K562 (cell line): ENCODE measurements at regions not wholly inside any gene's neighbourhood (a gene's known extent, or its start where the extent isn't known, plus 50 kb on each side); places are given as distances from the start of the nearest gene placed in this dataset.

Experiments
- ATAC-seq: fragments of 200-7000 bp; cut with Tn5 transposase; 3 replicates; pipeline ENCODE4 v1.9.1; 2020; ENCODE audit warnings: moderate library complexity
- BruUV-seq: library from RNA; stranded (reverse); fragments of 400-500 nt; replicated peaks from 2 replicates; lab custom pipeline; 2021; lab: Mats Ljungman, UMichigan
- CTCF ChIA-PET: fragments of 300-600 bp; formaldehyde crosslinking; extraction: SDS; loops from one replicate; lab custom pipeline; 2021; ENCODE audit warnings: low intra/inter-chr PET ratio; lab: Yijun Ruan, JAX
- POLR2A ChIA-PET: fragments of 300-600, 350-650 bp; sonication (Branson Sonifier 250); formaldehyde crosslinking; extraction: SDS; loops from one replicate; lab custom pipeline; 2021; ENCODE audit warnings: antibody characterized with exemption, inconsistent platforms; lab: Yijun Ruan, JAX
- DNase-seq, 4 experiments: peaks; one replicate each; pipeline versions ENCODE4 v3.0.0 to v3.0.0-alpha.2; 2011 to 2018; ENCODE audit warnings: low spot score in 3 of 4, mixed read lengths in 3 of 4; ENCODE audit errors: extremely low read depth in 1 of 4
- FAIRE-seq: peaks from 2 replicates; lab custom pipeline; 2011; peaks lifted over from hg19 to GRCh38; lab: Jason Lieb, UNC
- H2AFZ ChIP-seq: 2 replicates; pipeline ENCODE4 v1.6.0; 2011; ENCODE audit warnings: low read depth, low read length, control low read depth, inconsistent platforms
- H3K27ac ChIP-seq: fragments of 200-600 bp; 3 replicates; pipeline ENCODE4 v1.8.0; 2011; ENCODE audit warnings: low read depth, mild to moderate bottlenecking, control low read depth, inconsistent platforms, low read length, moderate library complexity, mixed read lengths; ENCODE audit errors: extremely low read depth
- H3K27me3 ChIP-seq, 2 experiments: fragments of 300-600 bp in 1 of 2; 2 replicates in 1 of 2; 3 replicates in 1 of 2; pipeline versions ENCODE4 v1.6.0 to v1.8.0; 2011; ENCODE audit warnings: inconsistent platforms in 2 of 2, low read length in 2 of 2, mild to moderate bottlenecking in 1 of 2, mixed read lengths in 1 of 2, moderate library complexity in 1 of 2; ENCODE audit not compliant: control insufficient read depth in 2 of 2, insufficient read depth in 2 of 2
- H3K36me3 ChIP-seq: fragments of 300-600 bp; 3 replicates; pipeline ENCODE4 v1.8.0; 2011; ENCODE audit warnings: mild to moderate bottlenecking, low read length, inconsistent platforms; ENCODE audit not compliant: control insufficient read depth, insufficient read depth
- H3K4me1 ChIP-seq, 2 experiments: fragments of 200-600 bp in 1 of 2; replicated peaks in 1 of 2; 2 replicates in 1 of 2; 3 replicates in 1 of 2; pipeline versions ENCODE4 v1.5.1 to v1.8.0; 2011; ENCODE audit warnings: inconsistent platforms in 2 of 2, low read length in 2 of 2, mild to moderate bottlenecking in 1 of 2, mixed read lengths in 1 of 2, moderate library complexity in 1 of 2; ENCODE audit not compliant: control insufficient read depth in 2 of 2, insufficient read depth in 2 of 2
- H3K4me2 ChIP-seq: 2 replicates; pipeline ENCODE4 v1.6.1; 2011; ENCODE audit warnings: low read length, control low read depth, inconsistent platforms, mixed read lengths; ENCODE audit not compliant: insufficient read depth
- H3K4me3 ChIP-seq: fragments of 200-600 bp; sonication (generic), shearing (Covaris generic); 2 replicates; pipeline ENCODE4 v1.5.1; 2016; ENCODE audit warnings: control low read depth, inconsistent platforms
- H3K79me2 ChIP-seq: fragments of 200-600 bp; 3 replicates; pipeline ENCODE4 v1.8.0; 2011; ENCODE audit warnings: low read length, inconsistent platforms; ENCODE audit not compliant: control insufficient read depth, insufficient read depth
- H3K9ac ChIP-seq, 2 experiments: 2 replicates each; pipeline versions ENCODE4 v1.6.0 to v1.6.1; 2011; ENCODE audit warnings: low read depth in 2 of 2, low read length in 2 of 2, control low read depth in 1 of 2, inconsistent platforms in 1 of 2, mild to moderate bottlenecking in 1 of 2, mixed read lengths in 1 of 2; ENCODE audit not compliant: insufficient read depth in 1 of 2
- H3K9me1 ChIP-seq: one replicate; pipeline ENCODE4 v1.6.0; 2011; ENCODE audit warnings: inconsistent platforms, mild to moderate bottlenecking, low read length, moderate library complexity; ENCODE audit not compliant: control insufficient read depth, insufficient read depth
- H3K9me3 ChIP-seq: replicated peaks from 2 replicates; pipeline ENCODE4 v1.5.1; 2011; ENCODE audit warnings: low read depth, low read length, inconsistent platforms; ENCODE audit not compliant: control insufficient read depth, insufficient read depth
- H4K20me1 ChIP-seq: replicated peaks from 2 replicates; pipeline ENCODE4 v1.6.1; 2011; ENCODE audit warnings: low read length, inconsistent platforms, mixed read lengths; ENCODE audit not compliant: control insufficient read depth, insufficient read depth
- ATF1 ChIP-seq, 2 experiments: fragments of 450-650 bp in 1 of 2; IDR thresholded peaks; 2 replicates each; pipeline ENCODE4 v1.6.1; 2016; ENCODE audit warnings: missing compliant biosample characterization in 1 of 2, missing genetic modification characterization in 1 of 2
- CEBPB ChIP-seq: fragments of 450-650 bp; IDR thresholded peaks from 2 replicates; pipeline ENCODE4 v1.6.1; 2016; ENCODE audit warnings: missing genetic modification characterization, missing compliant biosample characterization
- CREB3L1 ChIP-seq: fragments of 450-650 bp; IDR thresholded peaks from 2 replicates; pipeline ENCODE4 v1.6.1; 2014; ENCODE audit warnings: low read depth, mild to moderate bottlenecking, moderate library complexity, borderline replicate concordance
- DNMT1 ChIP-seq: fragments of 450-650 bp; IDR thresholded peaks from 2 replicates; pipeline ENCODE4 v1.6.1; 2016; ENCODE audit warnings: antibody characterized with exemption, mild to moderate bottlenecking
- GTF2A2 ChIP-seq: IDR thresholded peaks from 2 replicates; pipeline ENCODE4 v1.6.1; 2016; ENCODE audit warnings: mild to moderate bottlenecking, missing genetic modification characterization, missing compliant biosample characterization
- HMG20B ChIP-seq: fragments of 250-450 bp; sonication (Bioruptor Pico); IDR thresholded peaks from 2 replicates; pipeline ENCODE4 v1.5.0; 2021; ENCODE audit warnings: mild to moderate bottlenecking
- HNRNPL ChIP-seq: fragments of 200-400 bp; formaldehyde crosslinking; IDR thresholded peaks from 2 replicates; pipeline ENCODE4 v1.6.1; 2017; ENCODE audit warnings: low read depth, mild to moderate bottlenecking, low read length
- KDM2B ChIP-seq: fragments of 250-450 bp; sonication (Bioruptor Pico); IDR thresholded peaks from 2 replicates; pipeline ENCODE4 v1.8.0; 2021; ENCODE audit warnings: mild to moderate bottlenecking, moderate library complexity
- NBN ChIP-seq: fragments of 450-650 bp; IDR thresholded peaks from 2 replicates; pipeline ENCODE4 v1.6.1; 2016; ENCODE audit warnings: low read depth, mild to moderate bottlenecking
- NCOA6 ChIP-seq: fragments of 450-650 bp; IDR thresholded peaks from 2 replicates; pipeline ENCODE4 v1.6.1; 2017; ENCODE audit warnings: mild to moderate bottlenecking
- RHOXF2B ChIP-seq: fragments of 250-450 bp; sonication (Bioruptor Pico); conservative IDR thresholded peaks from 2 replicates; pipeline ENCODE4 v1.5.1; 2021
- YBX1 ChIP-seq: fragments of 450-650 bp; IDR thresholded peaks from 2 replicates; pipeline ENCODE4 v1.7.1; 2016; ENCODE audit warnings: mild to moderate bottlenecking
- ZNF316 ChIP-seq: fragments of 450-650 bp; IDR thresholded peaks from 2 replicates; pipeline ENCODE4 v1.6.1; 2016
- WGBS: fragments of 100-300 bp; shearing (Covaris generic); methylation state at CpG from one replicate; pipeline ENCODE4 v1.1.6; 2016; ENCODE audit warnings: low coverage, mixed read lengths; ENCODE audit not compliant: insufficient coverage; ENCODE audit errors: missing lambda C conversion rate; 5-methylcytosine and 5-hydroxymethylcytosine counted together
- in situ Hi-C: fragments of 300-500 bp; cut with MboI; formaldehyde crosslinking; loops from 4 replicates; pipeline ENCODE4 v1.15.0; 2018; ENCODE audit warnings: inconsistent platforms, mixed read lengths
- intact Hi-C: fragments of 100-400 bp; cut with micrococcal nuclease; formaldehyde crosslinking; loops from 2 replicates; pipeline ENCODE4 v1.14.2; 2022
- TF ChIP-seq, protein P1 (sequence below): fragments of 450-650 bp; IDR thresholded peaks from 2 replicates; pipeline ENCODE4 v1.6.1; 2018; ENCODE audit not compliant: partially characterized antibody

DNA sequence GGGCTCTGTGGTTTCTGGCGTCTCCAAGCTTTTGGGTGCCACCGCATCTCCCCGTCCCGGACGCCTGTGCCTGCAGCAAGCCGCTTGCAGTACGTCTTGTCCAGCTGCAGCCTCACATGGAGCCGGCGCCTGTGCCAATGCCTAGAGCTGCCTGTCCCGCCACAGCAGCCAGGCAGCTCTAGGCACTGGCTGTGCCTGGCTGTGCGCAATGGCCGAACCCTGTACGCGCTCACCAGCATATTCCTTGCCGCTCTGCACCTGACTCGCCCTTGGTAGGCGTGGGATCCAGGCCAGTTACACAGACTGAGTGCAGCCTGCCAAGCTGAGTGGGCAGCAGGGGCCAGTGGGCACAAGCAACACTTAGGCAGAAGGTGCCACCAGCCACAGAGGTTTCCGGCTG, 381.2 kb upstream of the SORCS1 start:
- Histone ChIP-seq H3K27me3 (no peaks in the 10 kb centered on the region), H3K27ac (no peak overlapping the region), H3K9ac (no peak overlapping the region), H3K9me1 (no peaks in the 10 kb centered on the region), H3K4me3 (no peak overlapping the region), H3K36me3 (no peaks in the 10 kb centered on the region), H3K79me2 (no peaks in the 10 kb centered on the region), H3K4me2 (no peak overlapping the region), H4K20me1 (no peaks in the 10 kb centered on the region), H3K9me3 (no peaks in the 10 kb centered on the region), H2AFZ (no peak overlapping the region), H3K4me1 (no peaks in the 10 kb centered on the region)
- CTCF ChIA-PET, result no interaction called here
- no TSS peak for BruUV-seq
- in situ Hi-C loops (no loop called here), intact Hi-C loops (no loop called here)
- ATAC-seq (no peak), DNase-seq (no peak), FAIRE-seq (no peak)
- no peak for TF ChIP-seq ATF1 (CRISPR knock-in tag; IDR thresholded peaks at IDR 0.05)
- no peak for TF ChIP-seq ATF1 (tag; IDR thresholded peaks at IDR 0.05)
- TF ChIP-seq YBX1, result no peak
- no peak for TF ChIP-seq HMG20B (CRISPR knock-in tag)
- no peak for TF ChIP-seq GTF2A2 (tag)
- no peak for TF ChIP-seq RHOXF2B (CRISPR knock-in tag)
- no peak for TF ChIP-seq CREB3L1
- no peak for TF ChIP-seq CEBPB
- no peak for TF ChIP-seq NBN
- TF ChIP-seq, protein P1, sequence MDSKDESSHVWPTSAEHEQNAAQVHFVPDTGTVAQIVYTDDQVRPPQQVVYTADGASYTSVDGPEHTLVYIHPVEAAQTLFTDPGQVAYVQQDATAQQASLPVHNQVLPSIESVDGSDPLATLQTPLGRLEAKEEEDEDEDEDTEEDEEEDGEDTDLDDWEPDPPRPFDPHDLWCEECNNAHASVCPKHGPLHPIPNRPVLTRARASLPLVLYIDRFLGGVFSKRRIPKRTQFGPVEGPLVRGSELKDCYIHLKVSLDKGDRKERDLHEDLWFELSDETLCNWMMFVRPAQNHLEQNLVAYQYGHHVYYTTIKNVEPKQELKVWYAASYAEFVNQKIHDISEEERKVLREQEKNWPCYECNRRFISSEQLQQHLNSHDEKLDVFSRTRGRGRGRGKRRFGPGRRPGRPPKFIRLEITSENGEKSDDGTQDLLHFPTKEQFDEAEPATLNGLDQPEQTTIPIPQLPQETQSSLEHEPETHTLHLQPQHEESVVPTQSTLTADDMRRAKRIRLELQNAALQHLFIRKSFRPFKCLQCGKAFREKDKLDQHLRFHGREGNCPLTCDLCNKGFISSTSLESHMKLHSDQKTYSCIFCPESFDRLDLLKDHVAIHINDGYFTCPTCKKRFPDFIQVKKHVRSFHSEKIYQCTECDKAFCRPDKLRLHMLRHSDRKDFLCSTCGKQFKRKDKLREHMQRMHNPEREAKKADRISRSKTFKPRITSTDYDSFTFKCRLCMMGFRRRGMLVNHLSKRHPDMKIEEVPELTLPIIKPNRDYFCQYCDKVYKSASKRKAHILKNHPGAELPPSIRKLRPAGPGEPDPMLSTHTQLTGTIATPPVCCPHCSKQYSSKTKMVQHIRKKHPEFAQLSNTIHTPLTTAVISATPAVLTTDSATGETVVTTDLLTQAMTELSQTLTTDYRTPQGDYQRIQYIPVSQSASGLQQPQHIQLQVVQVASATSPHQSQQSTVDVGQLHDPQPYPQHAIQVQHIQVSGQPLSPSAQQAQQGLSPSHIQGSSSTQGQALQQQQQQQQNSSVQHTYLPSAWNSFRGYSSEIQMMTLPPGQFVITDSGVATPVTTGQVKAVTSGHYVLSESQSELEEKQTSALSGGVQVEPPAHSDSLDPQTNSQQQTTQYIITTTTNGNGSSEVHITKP, result no peak
- TF ChIP-seq ZNF316, result no peak
- no peak for TF ChIP-seq NCOA6
- TF ChIP-seq DNMT1, result no peak
- TF ChIP-seq HNRNPL, result no peak
- TF ChIP-seq KDM2B (CRISPR knock-in tag), result no peak
- 12% methylated on average over 7 of the region's 18 CpGs for whole genome bisulfite sequencing
- POLR2A ChIA-PET, result no interaction called here
